Chondrocyte (in vitro differentiated cells): ENCODE measurements at regions not wholly inside any gene's neighbourhood (a gene's known extent, or its start where the extent isn't known, plus 50 kb on each side); places are given as distances from the start of the nearest gene placed in this dataset.

Source experiments
- DNase-seq: peaks from one replicate; pipeline ENCODE4 v3.0.0; 2021; ENCODE audit warnings: mixed read lengths, low spot score
- H3K27ac Mint-ChIP-seq: one replicate; pipeline ENCODE4 v1.8.0; 2021; ENCODE audit warnings: mild to moderate bottlenecking, moderate library complexity, mixed read lengths; ENCODE audit not compliant: unreplicated experiment
- H3K27me3 Mint-ChIP-seq: 2 replicates; pipeline ENCODE4 v1.8.0; 2021; ENCODE audit warnings: low read depth, mixed read lengths
- H3K36me3 Mint-ChIP-seq: 2 replicates; pipeline ENCODE4 v1.8.0; 2021; ENCODE audit warnings: low read depth, mixed read lengths
- H3K4me1 Mint-ChIP-seq: 2 replicates; pipeline ENCODE4 v1.8.0; 2021; ENCODE audit warnings: low read depth, mild to moderate bottlenecking, mixed read lengths
- H3K4me3 Mint-ChIP-seq: one replicate; pipeline ENCODE4 v1.8.0; 2021; ENCODE audit warnings: mild to moderate bottlenecking, moderate library complexity, mixed read lengths; ENCODE audit not compliant: unreplicated experiment
- H3K9me3 Mint-ChIP-seq: 2 replicates; pipeline ENCODE4 v1.8.0; 2021; ENCODE audit warnings: low read depth, mixed read lengths
- TF ChIP-seq, protein P1 (sequence below): fragments of 200-600 bp; sonication (generic); IDR thresholded peaks from 2 replicates; pipeline ENCODE4 v1.5.0; 2021; ENCODE audit warnings: antibody characterized with exemption, mild to moderate bottlenecking, moderate library complexity

DNA sequence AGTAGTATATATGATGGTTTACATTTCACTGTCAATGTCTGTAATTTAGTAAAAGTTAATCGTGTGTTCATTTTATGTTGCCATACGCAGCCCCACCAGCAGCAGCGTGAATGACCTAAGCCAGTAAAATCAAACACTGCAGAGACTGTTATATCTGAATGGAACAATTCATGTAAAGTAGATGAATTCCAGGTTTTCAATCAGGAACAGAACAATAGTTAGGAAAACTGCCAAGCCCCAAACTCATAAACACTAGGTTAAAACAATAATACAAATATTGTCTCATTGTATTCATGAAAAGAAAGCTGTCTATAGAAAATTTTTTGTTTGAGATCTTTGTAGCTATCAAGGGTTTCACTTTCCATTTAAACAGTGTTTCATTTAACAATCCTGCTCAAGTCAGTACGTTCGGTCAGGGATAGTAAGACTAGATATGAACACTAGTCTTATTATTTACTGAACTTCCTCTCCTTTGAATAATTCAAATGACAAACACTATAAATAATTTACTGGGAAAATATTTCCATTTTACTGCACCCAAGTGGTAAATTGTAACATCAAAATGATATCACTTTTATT, 256.8 kb upstream of the FLRT2 start:
- no peak overlapping the region for H3K27ac Mint-ChIP-seq
- no peaks in the 10 kb centered on the region for H3K9me3 Mint-ChIP-seq
- H3K36me3 Mint-ChIP-seq: no peaks in the 10 kb centered on the region
- TF ChIP-seq, protein P1, sequence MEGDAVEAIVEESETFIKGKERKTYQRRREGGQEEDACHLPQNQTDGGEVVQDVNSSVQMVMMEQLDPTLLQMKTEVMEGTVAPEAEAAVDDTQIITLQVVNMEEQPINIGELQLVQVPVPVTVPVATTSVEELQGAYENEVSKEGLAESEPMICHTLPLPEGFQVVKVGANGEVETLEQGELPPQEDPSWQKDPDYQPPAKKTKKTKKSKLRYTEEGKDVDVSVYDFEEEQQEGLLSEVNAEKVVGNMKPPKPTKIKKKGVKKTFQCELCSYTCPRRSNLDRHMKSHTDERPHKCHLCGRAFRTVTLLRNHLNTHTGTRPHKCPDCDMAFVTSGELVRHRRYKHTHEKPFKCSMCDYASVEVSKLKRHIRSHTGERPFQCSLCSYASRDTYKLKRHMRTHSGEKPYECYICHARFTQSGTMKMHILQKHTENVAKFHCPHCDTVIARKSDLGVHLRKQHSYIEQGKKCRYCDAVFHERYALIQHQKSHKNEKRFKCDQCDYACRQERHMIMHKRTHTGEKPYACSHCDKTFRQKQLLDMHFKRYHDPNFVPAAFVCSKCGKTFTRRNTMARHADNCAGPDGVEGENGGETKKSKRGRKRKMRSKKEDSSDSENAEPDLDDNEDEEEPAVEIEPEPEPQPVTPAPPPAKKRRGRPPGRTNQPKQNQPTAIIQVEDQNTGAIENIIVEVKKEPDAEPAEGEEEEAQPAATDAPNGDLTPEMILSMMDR: no peak
- peaks cover 14% of the 10 kb centered on the region for H3K4me1 Mint-ChIP-seq
- no peak for DNase-seq
- H3K27me3 Mint-ChIP-seq: no peaks in the 10 kb centered on the region
- no peak overlapping the region for H3K4me3 Mint-ChIP-seq

DNA sequence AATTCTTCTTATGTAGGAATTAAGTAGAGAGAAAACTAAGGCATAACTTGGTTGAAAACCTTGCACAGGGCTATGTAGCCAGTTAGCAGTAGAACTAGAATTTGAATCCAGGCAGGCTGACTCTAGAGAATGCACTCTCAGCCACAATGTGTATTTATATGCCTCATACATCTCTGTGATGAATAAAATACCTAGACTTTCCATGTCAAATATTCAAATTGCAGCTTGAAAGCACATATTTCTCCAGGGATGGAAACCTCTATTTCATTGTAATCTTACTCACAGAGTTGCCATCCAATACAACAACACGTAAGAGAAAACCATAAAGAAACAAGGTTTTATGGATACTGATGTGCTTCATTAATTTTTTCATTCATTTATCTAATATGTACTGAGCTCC, 256.0 kb upstream of the FLRT2 start:
- Mint-ChIP-seq H3K27me3 (no peaks in the 10 kb centered on the region), H3K9me3 (no peaks in the 10 kb centered on the region), H3K27ac (no peak overlapping the region), H3K36me3 (no peaks in the 10 kb centered on the region), H3K4me3 (no peak overlapping the region), H3K4me1 (peaks cover 14% of the 10 kb centered on the region)
- DNase-seq: no peak
- TF ChIP-seq, protein P1: no peak

DNA sequence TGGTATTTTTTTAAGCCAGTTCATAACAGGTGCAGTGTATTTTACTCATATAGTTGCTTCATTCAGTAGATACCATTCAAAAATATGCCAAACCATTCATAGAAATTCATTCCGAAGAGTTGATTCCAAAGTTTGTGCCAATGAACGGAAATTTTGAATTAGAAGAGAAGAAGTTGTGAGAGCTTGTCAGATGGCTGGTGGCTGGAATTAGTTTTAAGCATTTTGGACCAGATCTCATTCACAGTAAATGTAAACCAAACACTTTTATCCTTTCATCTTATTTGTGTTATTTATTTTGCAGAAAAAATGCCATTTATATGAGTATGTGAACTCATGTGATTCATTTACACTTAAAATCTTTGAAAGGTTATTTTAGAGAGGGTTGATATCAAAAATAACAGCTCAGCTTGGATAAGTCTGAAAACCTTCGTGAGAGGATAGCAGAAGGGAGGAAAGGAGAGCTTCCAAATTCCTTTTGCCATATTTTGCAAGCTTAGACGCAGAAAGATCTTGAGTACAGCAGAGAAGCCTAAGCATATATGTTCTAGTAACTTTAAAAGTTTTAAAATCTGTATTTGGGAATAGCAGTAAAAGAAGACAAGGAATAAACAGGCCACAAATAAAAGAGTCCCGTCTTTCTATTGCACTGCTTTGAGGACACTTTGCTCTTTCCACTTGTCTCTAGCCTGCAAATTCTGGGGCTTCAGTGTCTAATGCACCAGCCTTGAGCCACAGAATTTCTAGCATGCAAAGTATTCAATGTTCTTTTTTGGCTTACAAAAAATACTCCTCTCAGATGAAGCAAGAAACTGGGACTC, 253.6 kb upstream of the FLRT2 start:
- Mint-ChIP-seq H3K36me3 (no peaks in the 10 kb centered on the region), H3K27ac (no peak overlapping the region), H3K27me3 (no peaks in the 10 kb centered on the region), H3K4me3 (no peak overlapping the region), H3K4me1 (peaks cover 19% of the 10 kb centered on the region), H3K9me3 (no peaks in the 10 kb centered on the region)
- TF ChIP-seq, protein P1: no peak
- no peak for DNase-seq

DNA sequence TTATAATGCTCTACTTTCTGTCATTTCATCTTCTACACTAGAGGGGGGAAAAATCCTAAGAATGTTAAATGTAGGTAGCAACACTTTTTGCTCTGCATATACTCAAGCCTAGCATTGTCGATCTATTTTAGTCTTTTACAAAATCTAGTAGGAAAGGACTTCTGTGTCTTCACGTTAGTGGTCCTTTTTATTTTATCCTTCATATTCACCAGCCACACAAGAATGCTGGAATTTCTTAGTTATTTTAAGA, 253.0 kb upstream of the FLRT2 start:
- Mint-ChIP-seq H3K4me1 (peaks cover 19% of the 10 kb centered on the region), H3K27me3 (no peaks in the 10 kb centered on the region), H3K9me3 (no peaks in the 10 kb centered on the region), H3K4me3 (no peak overlapping the region), H3K36me3 (no peaks in the 10 kb centered on the region), H3K27ac (peak overlapping the region; percentile 32)
- DNase-seq: no peak
- TF ChIP-seq, protein P1: peak; percentile 60

DNA sequence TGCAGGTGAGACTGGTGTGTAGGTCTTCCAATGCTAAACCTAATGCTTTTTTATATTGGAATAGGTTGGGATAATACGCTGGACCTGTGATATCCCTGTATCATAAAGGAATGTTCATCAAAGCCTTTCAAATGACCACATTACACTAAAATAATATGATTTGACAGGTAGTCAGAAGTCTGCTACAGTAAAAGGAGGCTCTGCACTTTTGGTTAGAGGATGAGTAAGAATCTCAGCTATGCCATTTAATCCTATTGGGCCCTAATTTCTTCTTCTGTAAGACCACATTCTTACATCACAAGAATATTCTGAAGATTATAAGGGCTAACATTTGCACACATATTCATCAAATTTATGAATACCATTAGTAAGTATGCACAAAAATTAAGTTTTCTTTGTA, 250.5 kb upstream of the FLRT2 start:
- Mint-ChIP-seq H3K4me1 (peaks cover 29% of the 10 kb centered on the region), H3K9me3 (no peaks in the 10 kb centered on the region), H3K36me3 (no peaks in the 10 kb centered on the region), H3K4me3 (no peak overlapping the region), H3K27me3 (no peaks in the 10 kb centered on the region), H3K27ac (no peak overlapping the region)
- DNase-seq: no peak
- TF ChIP-seq, protein P1: no peak
